Tibial nerve (tissue), 4 donors: ENCODE measurements at regions not wholly inside any gene's neighbourhood (a gene's known extent, or its start where the extent isn't known, plus 50 kb on each side); places are given as distances from the start of the nearest gene placed in this dataset.
"Not testable (repeated sequence)": the region's sequence is repeated elsewhere in the genome, so short reads cannot be mapped to it uniquely, and the experiment has no call there.

Experiments
- DNase-seq, 2 donors: peaks; one replicate each; pipeline ENCODE4 v3.0.0-alpha.2; 2019; ENCODE audit warnings: low spot score in 2 of 2
- H3K27ac ChIP-seq, 4 donors: fragments of 200-600 bp; sonication (generic) in 3 of 4; one replicate each; pipeline ENCODE4 v1.5.1; 2017 to 2019; ENCODE audit warnings: mild to moderate bottlenecking in 1 of 4
- H3K27me3 ChIP-seq, 2 donors: fragments of 200-600 bp; sonication (generic) in 1 of 2; one replicate each; pipeline versions ENCODE4 v1.5.1 to v1.6.0; 2017 to 2019
- H3K36me3 ChIP-seq, 3 donors: fragments of 200-600 bp; sonication (generic); one replicate each; pipeline ENCODE4 v1.5.1; 2018 to 2019
- H3K4me1 ChIP-seq, 4 donors: fragments of 200-600 bp; sonication (generic) in 3 of 4; one replicate each; pipeline ENCODE4 v1.5.1; 2017 to 2019
- H3K4me3 ChIP-seq, 4 donors: fragments of 200-600 bp; sonication (generic) in 3 of 4; one replicate each; pipeline ENCODE4 v1.5.1; 2017 to 2019; ENCODE audit warnings: mild to moderate bottlenecking in 1 of 4, moderate library complexity in 1 of 4
- H3K9me3 ChIP-seq, 4 donors: fragments of 200-600 bp; sonication (generic) in 3 of 4; one replicate each; pipeline ENCODE4 v1.5.1; 2017 to 2019
- CTCF ChIP-seq, 5 experiments: fragments of 200-600 bp in 3 of 5; fragments of 450-650 bp in 2 of 5; sonication (generic) in 3 of 5; IDR thresholded peaks; one replicate each; pipeline ENCODE4 v1.5.1; 2016 to 2019; ENCODE audit warnings: antibody characterized with exemption in 5 of 5, mild to moderate bottlenecking in 3 of 5, moderate library complexity in 2 of 5
- EP300 ChIP-seq, 2 donors: sonication (generic); formaldehyde crosslinking; IDR thresholded peaks; one replicate each; pipeline ENCODE4 v1.6.1; 2017; ENCODE audit warnings: antibody characterized with exemption in 2 of 2, mild to moderate bottlenecking in 1 of 2
- POLR2A ChIP-seq, 2 donors: fragments of 450-650 bp; IDR thresholded peaks; one replicate each; pipeline ENCODE4 v1.6.1; 2017; ENCODE audit warnings: antibody characterized with exemption in 2 of 2, mild to moderate bottlenecking in 2 of 2, moderate library complexity in 2 of 2
- WGBS, 2 donors: methylation state at CpG; one replicate each; pipeline ENCODE4 v1.1.5; 2018; 5-methylcytosine and 5-hydroxymethylcytosine counted together

DNA sequence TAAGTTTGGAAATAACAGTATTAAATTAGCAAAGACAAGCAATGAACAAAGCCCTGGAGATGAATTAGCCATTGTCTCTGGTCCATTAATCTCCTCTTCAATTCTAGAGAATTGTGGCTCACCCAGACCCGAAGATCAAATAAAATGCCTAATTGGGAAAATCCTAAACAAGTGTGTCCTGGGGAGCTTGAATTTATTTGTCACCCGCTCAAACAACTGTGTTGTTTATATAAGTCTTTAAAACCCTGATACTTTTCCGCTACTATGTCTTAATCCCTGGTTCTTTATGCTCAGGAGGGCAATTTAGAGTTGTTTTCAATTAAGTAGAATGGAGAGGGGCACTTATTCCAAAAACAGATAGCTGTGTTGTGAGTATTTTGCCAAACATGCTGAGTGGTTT is 128.4 kb downstream of the ANXA1 start:
- WGBS, 2 donors: 48 to 56% methylated on average over 3 of the region's 3 CpGs
- H3K4me1 ChIP-seq: no peaks in the 10 kb centered on the region

GRCh38 chr9:73284377-73284776 is 132.7 kb downstream of the ANXA1 start:
- DNase-seq: no peak
- no peaks in the 10 kb centered on the region for H3K9me3 ChIP-seq
- H3K27me3 ChIP-seq: no peaks in the 10 kb centered on the region
- H3K4me1 ChIP-seq: no peaks in the 10 kb centered on the region
- no peak overlapping the region for H3K27ac ChIP-seq
- TF ChIP-seq CTCF (IDR thresholded peaks at IDR 0.05) (no peak), POLR2A (IDR thresholded peaks at IDR 0.05) (no peak), EP300 (IDR thresholded peaks at IDR 0.05) (no peak)
- no peaks in the 10 kb centered on the region for H3K36me3 ChIP-seq
- 56 to 73% methylated on average over 9 of the region's 9 CpGs for WGBS, 2 donors
- H3K4me3 ChIP-seq: no peak overlapping the region

More for the DNA sequence above, 128.4 kb downstream of the ANXA1 start:
- H3K27ac ChIP-seq: no peak overlapping the region
- no peak overlapping the region for H3K4me3 ChIP-seq
- H3K9me3 ChIP-seq: no peaks in the 10 kb centered on the region
- DNase-seq: no peak
- H3K27me3 ChIP-seq: no peaks in the 10 kb centered on the region
- H3K36me3 ChIP-seq: no peaks in the 10 kb centered on the region
- no peak for TF ChIP-seq POLR2A (IDR thresholded peaks at IDR 0.05)
- no peak for TF ChIP-seq CTCF (IDR thresholded peaks at IDR 0.05)
- TF ChIP-seq EP300 (IDR thresholded peaks at IDR 0.05): no peak

- Histone ChIP-seq H3K27me3 (no peaks in the 10 kb centered on the region), H3K9me3 (no peaks in the 10 kb centered on the region), H3K4me1 (no peaks in the 10 kb centered on the region), H3K4me3 (no peak overlapping the region), H3K27ac (no peak overlapping the region), H3K36me3 (no peaks in the 10 kb centered on the region)
- 83 to 86% methylated on average over 2 of the region's 2 CpGs for WGBS, 2 donors
- DNase-seq: no peak
- TF ChIP-seq POLR2A (IDR thresholded peaks at IDR 0.05): no peak
- TF ChIP-seq CTCF (IDR thresholded peaks at IDR 0.05): no peak
- no peak for TF ChIP-seq EP300 (IDR thresholded peaks at IDR 0.05)
Observed at GRCh38 chr9:73294336-73294735, 142.7 kb downstream of the ANXA1 start.

DNA sequence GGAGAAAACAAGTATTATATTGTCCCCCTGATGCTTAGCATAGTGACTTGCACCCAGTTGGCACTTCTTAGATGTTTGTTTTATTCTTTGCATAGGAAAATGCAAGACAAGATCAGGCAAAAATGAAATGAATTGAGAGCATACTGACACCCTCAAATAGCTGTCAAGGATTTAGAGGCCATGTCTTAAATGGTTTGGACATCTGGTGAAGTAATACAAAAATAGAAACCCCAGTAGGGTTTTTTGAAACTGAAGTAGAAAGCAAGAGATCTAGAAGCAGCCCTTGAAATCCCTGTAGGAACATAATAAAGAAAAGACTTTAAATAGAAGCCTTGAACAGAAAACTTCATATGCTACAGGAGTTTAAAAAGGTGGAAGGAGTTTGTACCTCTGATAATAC is 174.3 kb downstream of the ANXA1 start:
- Histone ChIP-seq H3K9me3 (no peaks in the 10 kb centered on the region), H3K27me3 (no peaks in the 10 kb centered on the region), H3K4me1 (no peaks in the 10 kb centered on the region), H3K27ac (no peak overlapping the region), H3K36me3 (no peaks in the 10 kb centered on the region), H3K4me3 (no peak overlapping the region)
- DNase-seq: no peak
- TF ChIP-seq EP300 (IDR thresholded peaks at IDR 0.05) (no peak), POLR2A (IDR thresholded peaks at IDR 0.05) (no peak), CTCF (IDR thresholded peaks at IDR 0.05) (no peak)

GRCh38 chr9:73327149-73327548 is 175.5 kb downstream of the ANXA1 start:
- Histone ChIP-seq H3K9me3 (no peaks in the 10 kb centered on the region), H3K36me3 (no peaks in the 10 kb centered on the region), H3K27me3 (no peaks in the 10 kb centered on the region), H3K4me1 (no peaks in the 10 kb centered on the region), H3K27ac (no peak overlapping the region), H3K4me3 (no peak overlapping the region)
- DNase-seq: no peak
- TF ChIP-seq POLR2A (IDR thresholded peaks at IDR 0.05): no peak
- TF ChIP-seq CTCF (IDR thresholded peaks at IDR 0.05): no peak
- no peak for TF ChIP-seq EP300 (IDR thresholded peaks at IDR 0.05)
- 34 to 39% methylated on average over 2 of the region's 2 CpGs for WGBS, 2 donors

- H3K4me3 ChIP-seq, H3K27ac ChIP-seq, DNase-seq, H3K27me3 ChIP-seq, H3K4me1 ChIP-seq, H3K9me3 ChIP-seq, H3K36me3 ChIP-seq: not testable (repeated sequence)
- WGBS, 2 donors: 89 to 92% methylated on average over 2 of the region's 2 CpGs
Observed at GRCh38 chr9:73337182-73337581, 185.5 kb downstream of the ANXA1 start.
